OCI-LY7 (cell line): ENCODE measurements at regions not wholly inside any gene's neighbourhood (a gene's known extent, or its start where the extent isn't known, plus 50 kb on each side); places are given as distances from the start of the nearest gene placed in this dataset.

Experiments used
- CTCF ChIP-seq: fragments of 200-600 bp; sonication (generic); conservative IDR thresholded peaks from 2 replicates; pipeline ENCODE4 v1.5.1; 2014; ENCODE audit warnings: mild to moderate bottlenecking, antibody characterized with exemption, low read length, moderate library complexity, mixed read lengths
- EZH2phosphoT487 ChIP-seq: fragments of 200-600 bp; sonication (generic); IDR thresholded peaks from 2 replicates; pipeline ENCODE4 v1.6.1; 2018; ENCODE audit warnings: low read depth, borderline replicate concordance, mild to moderate bottlenecking, mixed run types, antibody characterized with exemption, low read length, moderate library complexity, mixed read lengths

GRCh38 chr5:97383996-97384395, 200.9 kb upstream of the RIOK2 start:
- no peak for TF ChIP-seq CTCF
- no peak for TF ChIP-seq EZH2phosphoT487
